Astrocyte (in vitro differentiated cells and primary cell): ENCODE measurements at regions not wholly inside any gene's neighbourhood (a gene's known extent, or its start where the extent isn't known, plus 50 kb on each side); places are given as distances from the start of the nearest gene placed in this dataset.

Experiments
- DNase-seq: peaks from one replicate; pipeline ENCODE4 v3.0.0-alpha.2; 2010; ENCODE audit warnings: low read depth
- FAIRE-seq: peaks from 2 replicates; lab custom pipeline; 2011; peaks lifted over from hg19 to GRCh38; lab: Jason Lieb, UNC
- H2AFZ ChIP-seq: 2 replicates; pipeline ENCODE4 v1.6.0; 2012; ENCODE audit warnings: low read depth, low read length, inconsistent platforms
- H3K27ac ChIP-seq: 2 replicates; pipeline ENCODE4 v1.5.1; 2011; ENCODE audit warnings: low read depth, low read length, inconsistent platforms
- H3K27me3 ChIP-seq: 2 replicates; pipeline ENCODE4 v1.6.0; 2011; ENCODE audit warnings: low read length, inconsistent platforms; ENCODE audit not compliant: insufficient read depth
- H3K36me3 ChIP-seq: 2 replicates; pipeline ENCODE4 v1.5.1; 2011; ENCODE audit warnings: low read length, inconsistent platforms; ENCODE audit not compliant: insufficient read depth
- H3K4me1 ChIP-seq: 2 replicates; pipeline ENCODE4 v1.5.1; 2011; ENCODE audit warnings: low read length, inconsistent platforms; ENCODE audit not compliant: insufficient read depth
- H3K4me2 ChIP-seq: 2 replicates; pipeline ENCODE4 v1.6.0; 2012; ENCODE audit warnings: low read length, inconsistent platforms
- H3K4me3 ChIP-seq: 2 replicates; pipeline ENCODE4 v1.5.1; 2011; ENCODE audit warnings: low read depth, mild to moderate bottlenecking, low read length, inconsistent platforms; ENCODE audit not compliant: insufficient read depth
- H3K79me2 ChIP-seq: 2 replicates; pipeline ENCODE4 v1.6.0; 2012; ENCODE audit warnings: mild to moderate bottlenecking, low read length, inconsistent platforms; ENCODE audit not compliant: insufficient read depth
- H3K9ac ChIP-seq: 2 replicates; pipeline ENCODE4 v1.6.0; 2012; ENCODE audit warnings: mild to moderate bottlenecking, low read length, inconsistent platforms
- H3K9me3 ChIP-seq: 2 replicates; pipeline ENCODE4 v1.5.1; 2012; ENCODE audit warnings: low read depth, mild to moderate bottlenecking, low read length, inconsistent platforms; ENCODE audit not compliant: insufficient read depth
- H4K20me1 ChIP-seq: 2 replicates; pipeline ENCODE4 v1.6.0; 2012; ENCODE audit warnings: low read length, inconsistent platforms; ENCODE audit not compliant: insufficient read depth
- H3K27ac Mint-ChIP-seq: one replicate; pipeline ENCODE4 v1.8.0; 2021; ENCODE audit warnings: mild to moderate bottlenecking, mixed read lengths; ENCODE audit not compliant: unreplicated experiment
- H3K27me3 Mint-ChIP-seq: one replicate; pipeline ENCODE4 v1.8.0; 2021; ENCODE audit warnings: low read depth, mixed read lengths; ENCODE audit not compliant: unreplicated experiment
- H3K36me3 Mint-ChIP-seq: one replicate; pipeline ENCODE4 v1.8.0; 2021; ENCODE audit warnings: low read depth, mixed read lengths; ENCODE audit not compliant: unreplicated experiment
- H3K4me1 Mint-ChIP-seq: one replicate; pipeline ENCODE4 v1.8.0; 2021; ENCODE audit warnings: low read depth, mixed read lengths; ENCODE audit not compliant: unreplicated experiment
- H3K4me3 Mint-ChIP-seq: one replicate; pipeline ENCODE4 v1.8.0; 2021; ENCODE audit warnings: mild to moderate bottlenecking, moderate library complexity, mixed read lengths; ENCODE audit not compliant: unreplicated experiment
- H3K9me3 Mint-ChIP-seq: one replicate; pipeline ENCODE4 v1.8.0; 2021; ENCODE audit warnings: mild to moderate bottlenecking, mixed read lengths; ENCODE audit not compliant: unreplicated experiment
- EZH2 ChIP-seq: IDR thresholded peaks from 2 replicates; pipeline ENCODE4 v1.6.1; 2012; ENCODE audit warnings: mild to moderate bottlenecking, low read length, inconsistent platforms; ENCODE audit not compliant: insufficient read depth
- TF ChIP-seq, protein P1 (sequence below): IDR thresholded peaks from 2 replicates; pipeline ENCODE4 v1.5.1; 2011; ENCODE audit warnings: low read depth, mild to moderate bottlenecking, inconsistent platforms, low read length, moderate library complexity; ENCODE audit not compliant: insufficient read depth

DNA sequence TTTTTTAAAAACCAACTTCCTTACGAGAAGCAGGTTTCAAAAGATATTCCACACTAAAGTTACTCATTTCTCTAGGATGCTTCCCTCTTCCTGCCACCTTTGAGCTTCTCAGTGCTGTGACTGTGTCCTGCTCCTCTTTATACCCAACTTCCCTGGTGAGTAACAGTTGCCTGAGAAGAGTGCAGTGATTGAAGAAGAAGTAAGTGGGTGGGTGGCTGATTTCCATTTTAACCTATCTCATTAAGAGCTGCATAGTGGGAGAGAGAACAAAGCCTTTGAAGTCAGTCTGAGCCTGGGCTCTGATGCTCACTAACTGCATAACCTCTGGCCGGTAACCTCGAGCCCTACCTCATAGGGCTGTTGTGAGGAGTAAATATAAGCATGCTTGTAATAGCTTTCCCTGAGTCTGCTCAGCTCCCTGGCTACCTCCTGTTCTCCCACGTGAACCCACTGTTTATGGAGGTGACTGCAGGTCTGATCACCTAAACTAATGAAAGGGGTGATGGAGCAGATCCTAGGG, 977.3 kb downstream of the UQCRFS1 start:
- Mint-ChIP-seq H3K36me3 (no peaks in the 10 kb centered on the region), H3K9me3 (no peaks in the 10 kb centered on the region), H3K27ac (no peak overlapping the region), H3K27me3 (peaks cover 17% of the 10 kb centered on the region), H3K4me3 (no peak overlapping the region), H3K4me1 (peaks cover 19% of the 10 kb centered on the region)
- no peak overlapping the region for H2AFZ ChIP-seq
- no peaks in the 10 kb centered on the region for H3K27me3 ChIP-seq
- H3K4me1 ChIP-seq, result peaks cover 5% of the 10 kb centered on the region
- TF ChIP-seq, protein P1, sequence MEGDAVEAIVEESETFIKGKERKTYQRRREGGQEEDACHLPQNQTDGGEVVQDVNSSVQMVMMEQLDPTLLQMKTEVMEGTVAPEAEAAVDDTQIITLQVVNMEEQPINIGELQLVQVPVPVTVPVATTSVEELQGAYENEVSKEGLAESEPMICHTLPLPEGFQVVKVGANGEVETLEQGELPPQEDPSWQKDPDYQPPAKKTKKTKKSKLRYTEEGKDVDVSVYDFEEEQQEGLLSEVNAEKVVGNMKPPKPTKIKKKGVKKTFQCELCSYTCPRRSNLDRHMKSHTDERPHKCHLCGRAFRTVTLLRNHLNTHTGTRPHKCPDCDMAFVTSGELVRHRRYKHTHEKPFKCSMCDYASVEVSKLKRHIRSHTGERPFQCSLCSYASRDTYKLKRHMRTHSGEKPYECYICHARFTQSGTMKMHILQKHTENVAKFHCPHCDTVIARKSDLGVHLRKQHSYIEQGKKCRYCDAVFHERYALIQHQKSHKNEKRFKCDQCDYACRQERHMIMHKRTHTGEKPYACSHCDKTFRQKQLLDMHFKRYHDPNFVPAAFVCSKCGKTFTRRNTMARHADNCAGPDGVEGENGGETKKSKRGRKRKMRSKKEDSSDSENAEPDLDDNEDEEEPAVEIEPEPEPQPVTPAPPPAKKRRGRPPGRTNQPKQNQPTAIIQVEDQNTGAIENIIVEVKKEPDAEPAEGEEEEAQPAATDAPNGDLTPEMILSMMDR, result no peak
- no peak for TF ChIP-seq EZH2
- no peak for DNase-seq
- H3K36me3 ChIP-seq, result no peaks in the 10 kb centered on the region
- H3K9me3 ChIP-seq, result no peaks in the 10 kb centered on the region
- H3K4me3 ChIP-seq, result no peak overlapping the region
- H3K4me2 ChIP-seq, result no peak overlapping the region
- no peaks in the 10 kb centered on the region for H4K20me1 ChIP-seq
- no peaks in the 10 kb centered on the region for H3K79me2 ChIP-seq
- H3K9ac ChIP-seq, result no peak overlapping the region
- no peak overlapping the region for H3K27ac ChIP-seq
- FAIRE-seq, result no peak

DNA sequence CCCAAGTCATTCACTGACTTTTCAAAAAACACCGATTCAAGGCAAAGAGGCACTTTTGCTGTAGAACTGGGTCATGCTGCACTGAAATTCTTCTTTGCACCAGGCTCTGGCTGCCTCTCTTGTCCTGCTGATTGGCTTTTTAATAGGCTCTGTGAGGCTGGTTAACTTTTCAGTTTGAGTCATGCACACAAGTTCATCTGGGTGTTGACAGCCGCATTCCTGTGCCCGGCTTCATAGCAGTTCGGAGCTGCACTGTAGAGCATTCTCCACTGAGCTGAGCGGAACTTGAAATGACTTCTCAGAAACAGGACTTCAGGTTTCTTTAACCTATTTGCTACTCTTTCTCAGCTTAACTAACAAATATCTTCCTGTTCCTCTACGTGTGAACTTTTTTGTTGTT, 978.3 kb downstream of the UQCRFS1 start:
- Mint-ChIP-seq H3K9me3 (no peaks in the 10 kb centered on the region), H3K27ac (peak overlapping the region; percentile 17), H3K4me3 (peak overlapping the region; percentile 51), H3K36me3 (no peaks in the 10 kb centered on the region), H3K27me3 (peaks cover 11% of the 10 kb centered on the region), H3K4me1 (peaks cover 19% of the 10 kb centered on the region)
- no peaks in the 10 kb centered on the region for H4K20me1 ChIP-seq
- peaks cover 5% of the 10 kb centered on the region for H3K4me1 ChIP-seq
- FAIRE-seq (no peak), DNase-seq (peak; percentile 74)
- no peak overlapping the region for H3K4me3 ChIP-seq
- H3K9me3 ChIP-seq, result no peaks in the 10 kb centered on the region
- no peak overlapping the region for H2AFZ ChIP-seq
- no peak overlapping the region for H3K9ac ChIP-seq
- H3K4me2 ChIP-seq, result no peak overlapping the region
- no peaks in the 10 kb centered on the region for H3K79me2 ChIP-seq
- TF ChIP-seq, protein P1, result no peak
- TF ChIP-seq EZH2, result no peak
- no peak overlapping the region for H3K27ac ChIP-seq
- no peaks in the 10 kb centered on the region for H3K36me3 ChIP-seq
- no peaks in the 10 kb centered on the region for H3K27me3 ChIP-seq

DNA sequence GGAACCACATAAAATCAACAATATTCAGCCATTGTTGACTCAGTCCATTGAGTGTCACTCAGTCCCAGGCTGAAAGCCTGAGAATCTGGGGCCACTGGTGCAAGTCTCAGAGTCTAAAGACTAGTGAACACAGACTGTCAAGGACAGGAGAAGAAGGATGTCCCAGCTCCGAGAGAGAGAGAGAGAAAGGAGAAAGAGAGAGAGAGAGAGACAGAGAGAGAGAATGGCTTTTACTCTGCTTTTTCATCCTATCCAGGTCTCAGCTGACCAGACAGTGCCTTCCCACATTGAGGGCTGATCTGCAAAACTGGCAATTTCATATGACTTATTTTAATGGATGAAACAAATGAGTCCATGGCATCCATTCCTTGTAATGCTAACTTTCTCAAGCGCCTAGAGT, 984.1 kb downstream of the UQCRFS1 start:
- FAIRE-seq, result no peak
- Histone ChIP-seq H3K9me3 (peaks cover 3% of the 10 kb centered on the region), H3K27ac (no peak overlapping the region), H3K4me3 (no peak overlapping the region), H3K4me2 (no peak overlapping the region), H3K79me2 (no peaks in the 10 kb centered on the region), H4K20me1 (no peaks in the 10 kb centered on the region), H3K36me3 (no peaks in the 10 kb centered on the region), H2AFZ (no peak overlapping the region), H3K27me3 (no peaks in the 10 kb centered on the region), H3K4me1 (peaks cover 2% of the 10 kb centered on the region), H3K9ac (no peak overlapping the region)
- H3K27me3 Mint-ChIP-seq, result peaks cover 5% of the 10 kb centered on the region
- H3K36me3 Mint-ChIP-seq, result no peaks in the 10 kb centered on the region
- no peak for DNase-seq
- no peak overlapping the region for H3K27ac Mint-ChIP-seq
- peaks cover 2% of the 10 kb centered on the region for H3K9me3 Mint-ChIP-seq
- H3K4me1 Mint-ChIP-seq, result peaks cover 3% of the 10 kb centered on the region
- TF ChIP-seq, protein P1, result no peak
- no peak for TF ChIP-seq EZH2
- no peak overlapping the region for H3K4me3 Mint-ChIP-seq
